ENCODE measurements at regions not wholly inside any gene's neighbourhood (a gene's known extent, or its start where the extent isn't known, plus 50 kb on each side); places are given as distances from the start of the nearest gene placed in this dataset.

- TF ChIP-seq CTCF (IDR thresholded peaks at IDR 0.05; ENCODE audit: insufficient read depth, low read length), result no peak
- TF ChIP-seq REST (IDR thresholded peaks at IDR 0.05; ENCODE audit: insufficient replicate concordance, low read depth), result no peak
Observed at GRCh38 chr2:226306969-226307368, 492.7 kb downstream of the IRS1 start.
